HepG2 (cell line): ENCODE measurements at regions not wholly inside any gene's neighbourhood (a gene's known extent, or its start where the extent isn't known, plus 50 kb on each side); places are given as distances from the start of the nearest gene placed in this dataset.

Experiments used
- ATAC-seq: fragments of 200-7000 bp; cut with Tn5 transposase; 3 replicates; pipeline ENCODE4 v1.9.1; 2020; ENCODE audit warnings: mild to moderate bottlenecking, moderate library complexity
- BruUV-seq: library from RNA; stranded (reverse); fragments of 400-500 nt; replicated peaks from 2 replicates; lab custom pipeline; 2021; lab: Mats Ljungman, UMichigan
- CTCF ChIA-PET: fragments of 300-600 bp; formaldehyde crosslinking; extraction: SDS; loops from one replicate; lab custom pipeline; 2021; ENCODE audit warnings: low total read pairs, inconsistent platforms, low intra/inter-chr PET ratio; lab: Yijun Ruan, JAX
- POLR2A ChIA-PET: fragments of 350-600 bp; sonication (Branson Sonifier 250); formaldehyde crosslinking; loops from one replicate; lab custom pipeline; 2020; ENCODE audit warnings: antibody characterized with exemption, inconsistent platforms; lab: Yijun Ruan, JAX
- DNase-seq: peaks from one replicate; pipeline ENCODE4 v3.0.0-alpha.2; 2015; ENCODE audit warnings: low spot score
- FAIRE-seq: peaks from 3 replicates; lab custom pipeline; 2011; peaks lifted over from hg19 to GRCh38; lab: Jason Lieb, UNC
- H2AFZ ChIP-seq: one replicate; pipeline ENCODE4 v1.6.1; 2011; ENCODE audit warnings: low read length, inconsistent platforms
- H3K27ac ChIP-seq: fragments of 300-600 bp; 3 replicates; pipeline ENCODE4 v1.8.0; 2011; ENCODE audit warnings: mixed run types, mild to moderate bottlenecking, mixed read lengths, low read length, inconsistent platforms; ENCODE audit not compliant: insufficient read depth; ENCODE audit errors: extremely low read length
- H3K27me3 ChIP-seq, 2 experiments: fragments of 200-600 bp in 1 of 2; 2 replicates in 1 of 2; 3 replicates in 1 of 2; pipeline versions ENCODE4 v1.6.0 to v1.8.0; 2011; ENCODE audit warnings: low read length in 2 of 2, mild to moderate bottlenecking in 2 of 2, moderate library complexity in 2 of 2, inconsistent platforms in 1 of 2; ENCODE audit not compliant: insufficient read depth in 2 of 2, control insufficient read depth in 1 of 2
- H3K36me3 ChIP-seq, 2 experiments: fragments of 200-600 bp in 1 of 2; replicated peaks in 1 of 2; 2 replicates in 1 of 2; 3 replicates in 1 of 2; pipeline versions ENCODE4 v1.5.1 to v1.8.0; 2011; ENCODE audit warnings: low read length in 2 of 2, inconsistent platforms in 1 of 2; ENCODE audit not compliant: insufficient read depth in 2 of 2, control insufficient read depth in 1 of 2
- H3K4me1 ChIP-seq: 2 replicates; pipeline ENCODE4 v1.5.1; 2012; ENCODE audit warnings: low read length, inconsistent platforms; ENCODE audit not compliant: insufficient read depth
- H3K4me2 ChIP-seq: 2 replicates; pipeline ENCODE4 v1.6.0; 2011; ENCODE audit warnings: low read depth, low read length, inconsistent platforms
- H3K4me3 ChIP-seq, 3 experiments: fragments of 200-600 bp in 1 of 3; sonication (generic), shearing (Covaris generic) in 1 of 3; replicated peaks in 1 of 3; 2 replicates each; pipeline ENCODE4 v1.5.1; 2011 to 2016; ENCODE audit warnings: low read length in 3 of 3, inconsistent platforms in 2 of 3, low read depth in 2 of 3, mild to moderate bottlenecking in 2 of 3, control low read depth in 1 of 3, mixed read lengths in 1 of 3; ENCODE audit not compliant: insufficient read depth in 1 of 3
- H3K79me2 ChIP-seq: one replicate; pipeline ENCODE4 v1.6.1; 2011; ENCODE audit warnings: low read length, inconsistent platforms; ENCODE audit not compliant: insufficient read depth
- H3K9ac ChIP-seq: 2 replicates; pipeline ENCODE4 v1.6.0; 2011; ENCODE audit warnings: mild to moderate bottlenecking, low read depth, low read length, inconsistent platforms; ENCODE audit not compliant: insufficient read depth
- H3K9me3 ChIP-seq: 2 replicates; pipeline ENCODE4 v1.5.1; 2012; ENCODE audit warnings: mild to moderate bottlenecking, low read length
- H4K20me1 ChIP-seq: 2 replicates; pipeline ENCODE4 v1.6.0; 2011; ENCODE audit warnings: inconsistent platforms, mild to moderate bottlenecking, low read length, moderate library complexity; ENCODE audit not compliant: insufficient read depth
- CC2D1A ChIP-seq: sonication (generic); formaldehyde crosslinking; IDR thresholded peaks from 2 replicates; pipeline ENCODE4 v1.8.1; 2023; ENCODE audit warnings: mild to moderate bottlenecking, missing genetic modification reagents
- NFE2 ChIP-seq: sonication (generic); formaldehyde crosslinking; IDR thresholded peaks from 2 replicates; pipeline ENCODE4 v1.4.0; 2020; ENCODE audit warnings: missing genetic modification reagents
- PHB2 ChIP-seq: fragments of 450-650 bp; IDR thresholded peaks from 2 replicates; pipeline ENCODE4 v1.6.1; 2018; ENCODE audit not compliant: partially characterized antibody
- RXRB ChIP-seq: IDR thresholded peaks from 2 replicates; pipeline ENCODE4 v1.6.1; 2016; ENCODE audit warnings: borderline replicate concordance, missing genetic modification reagents, missing compliant biosample characterization
- SCMH1 ChIP-seq: sonication (generic); formaldehyde crosslinking; IDR thresholded peaks from 2 replicates; pipeline ENCODE4 v1.9.0; 2021; ENCODE audit warnings: missing genetic modification reagents, mild to moderate bottlenecking, borderline replicate concordance
- TMF1 ChIP-seq: sonication (generic); formaldehyde crosslinking; IDR thresholded peaks from 2 replicates; pipeline ENCODE4 v1.8.1; 2022; ENCODE audit warnings: low read depth, missing genetic modification reagents
- ZMYM3 ChIP-seq: sonication (generic); formaldehyde crosslinking; IDR thresholded peaks from 2 replicates; pipeline ENCODE4 v1.5.1; 2020; ENCODE audit warnings: mild to moderate bottlenecking, missing genetic modification reagents
- ZNF354B ChIP-seq: sonication (generic); formaldehyde crosslinking; IDR thresholded peaks from 2 replicates; pipeline ENCODE4 v1.8.0; 2022; ENCODE audit warnings: mild to moderate bottlenecking, missing genetic modification reagents
- ZSCAN30 ChIP-seq: sonication (generic); formaldehyde crosslinking; IDR thresholded peaks from 2 replicates; pipeline ENCODE4 v1.5.0; 2020; ENCODE audit warnings: mild to moderate bottlenecking, missing genetic modification reagents
- WGBS: methylation state at CpG from one replicate; pipeline ENCODE4 v1.1.6; 2017; ENCODE audit warnings: low lambda C conversion rate; 5-methylcytosine and 5-hydroxymethylcytosine counted together
- in situ Hi-C: cut with HindIII; loops from 2 replicates; pipeline ENCODE4 v1.10.0; 2017; ENCODE audit warnings: low pct_unique_long_range_greater_than_20kb; ENCODE audit not compliant: extremely low pct_ligation_motif_present
- intact Hi-C: fragments of 100-400 bp; cut with micrococcal nuclease; formaldehyde crosslinking; loops from one replicate; pipeline ENCODE4 v1.10.0; 2022; ENCODE audit not compliant: unreplicated experiment
- TF ChIP-seq, protein P1 (sequence below): sonication (generic); formaldehyde crosslinking; IDR thresholded peaks from 2 replicates; pipeline ENCODE4 v1.4.0; 2020; ENCODE audit warnings: mild to moderate bottlenecking, missing genetic modification reagents
- TF ChIP-seq, protein P2 (sequence below): sonication (generic); formaldehyde crosslinking; IDR thresholded peaks from 2 replicates; pipeline ENCODE4 v1.4.0; 2020; ENCODE audit warnings: missing genetic modification reagents
- TF ChIP-seq, protein P3 (sequence below): sonication (generic); formaldehyde crosslinking; IDR thresholded peaks from 2 replicates; pipeline ENCODE4 v1.4.0; 2020; ENCODE audit warnings: missing genetic modification reagents, borderline replicate concordance

DNA sequence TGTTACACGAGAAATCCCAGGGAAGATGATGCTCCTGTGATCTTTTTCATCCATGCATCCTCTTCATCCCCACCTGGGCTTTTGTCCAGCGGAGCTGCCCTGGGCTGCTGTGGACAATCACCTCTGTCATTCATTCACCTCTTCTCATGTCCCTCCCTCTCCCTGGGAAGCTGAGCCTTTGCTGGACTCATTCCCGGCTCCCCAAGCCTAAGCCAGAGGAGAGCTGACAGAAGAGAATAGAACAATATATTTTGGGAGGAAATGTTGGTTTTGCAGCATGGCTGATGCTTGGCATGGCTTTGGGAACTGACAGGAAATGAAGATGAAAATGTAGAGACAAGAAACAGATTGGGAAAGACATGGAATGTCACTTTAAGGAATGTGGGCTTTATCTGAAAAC, 177.4 kb downstream of the DICER1 start:
- no peak overlapping the region for H3K27ac ChIP-seq
- no peak overlapping the region for H3K9ac ChIP-seq
- peaks cover 0 to 11% of the 10 kb centered on the region in 2 experiments; a peak in 1 of 5 replicates for H3K27me3 ChIP-seq
- WGBS = 2% methylated on average over 3 of the region's 3 CpGs
- ChIA-PET CTCF (no interaction called here), POLR2A (no interaction called here)
- no peak for TF ChIP-seq ZSCAN30
- TF ChIP-seq TMF1 (CRISPR knock-in tag) = no peak
- no peak for TF ChIP-seq ZMYM3 (CRISPR knock-in tag)
- TF ChIP-seq SCMH1 (CRISPR knock-in tag) = no peak
- no TSS peak for BruUV-seq
- no peaks in the 10 kb centered on the region for H3K9me3 ChIP-seq
- intact Hi-C loops (no loop called here), in situ Hi-C loops (no loop called here)
- FAIRE-seq (no peak), DNase-seq (no peak), ATAC-seq (no peak)
- no peaks in the 10 kb centered on the region for H4K20me1 ChIP-seq
- H3K79me2 ChIP-seq = no peaks in the 10 kb centered on the region
- H3K4me2 ChIP-seq = no peak overlapping the region
- H3K4me1 ChIP-seq = no peaks in the 10 kb centered on the region
- no peak overlapping the region for H3K4me3 ChIP-seq
- H2AFZ ChIP-seq = no peak overlapping the region
- H3K36me3 ChIP-seq = no peaks in the 10 kb centered on the region

DNA sequence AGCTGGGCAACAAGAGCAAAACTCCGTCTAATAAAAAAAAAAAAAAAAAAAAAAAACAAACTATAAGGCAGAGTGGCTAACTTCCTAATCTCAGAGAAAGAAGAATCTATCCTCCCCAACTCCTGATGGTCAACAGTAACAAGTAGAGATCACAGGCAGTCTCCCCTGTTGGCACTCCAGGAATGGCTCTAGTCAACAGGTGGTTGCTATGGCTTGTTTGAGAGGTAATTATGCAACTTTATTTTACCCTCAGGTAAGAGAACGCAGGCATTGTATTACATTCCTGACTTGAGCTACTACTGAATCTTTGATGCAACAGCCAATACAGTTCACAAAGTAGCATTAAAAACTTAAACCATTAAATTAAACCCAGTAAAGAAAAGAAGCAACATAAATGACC, 180.3 kb downstream of the DICER1 start:
- no peak overlapping the region for H3K4me2 ChIP-seq
- no peak for FAIRE-seq
- H4K20me1 ChIP-seq = no peaks in the 10 kb centered on the region
- no peaks in the 10 kb centered on the region for H3K79me2 ChIP-seq
- no peak overlapping the region for H2AFZ ChIP-seq
- 3% methylated on average over 2 of the region's 2 CpGs for WGBS
- H3K4me1 ChIP-seq = no peaks in the 10 kb centered on the region
- in situ Hi-C loops (no loop called here), intact Hi-C loops (no loop called here)
- BruUV-seq = no TSS peak
- POLR2A ChIA-PET = no interaction called here
- no peak overlapping the region for H3K9ac ChIP-seq
- H3K9me3 ChIP-seq = no peaks in the 10 kb centered on the region
- no peak overlapping the region for H3K27ac ChIP-seq
- DNase-seq = no peak
- H3K27me3 ChIP-seq = peaks cover 0 to 13% of the 10 kb centered on the region in 2 experiments; a peak in 1 of 5 replicates
- CTCF ChIA-PET = no interaction called here
- H3K4me3 ChIP-seq = no peak overlapping the region
- no peak for ATAC-seq
- no peaks in the 10 kb centered on the region for H3K36me3 ChIP-seq
- TF ChIP-seq, protein P1, sequence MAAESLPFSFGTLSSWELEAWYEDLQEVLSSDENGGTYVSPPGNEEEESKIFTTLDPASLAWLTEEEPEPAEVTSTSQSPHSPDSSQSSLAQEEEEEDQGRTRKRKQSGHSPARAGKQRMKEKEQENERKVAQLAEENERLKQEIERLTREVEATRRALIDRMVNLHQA (CRISPR knock-in tag) = no peak
- TF ChIP-seq, protein P2, sequence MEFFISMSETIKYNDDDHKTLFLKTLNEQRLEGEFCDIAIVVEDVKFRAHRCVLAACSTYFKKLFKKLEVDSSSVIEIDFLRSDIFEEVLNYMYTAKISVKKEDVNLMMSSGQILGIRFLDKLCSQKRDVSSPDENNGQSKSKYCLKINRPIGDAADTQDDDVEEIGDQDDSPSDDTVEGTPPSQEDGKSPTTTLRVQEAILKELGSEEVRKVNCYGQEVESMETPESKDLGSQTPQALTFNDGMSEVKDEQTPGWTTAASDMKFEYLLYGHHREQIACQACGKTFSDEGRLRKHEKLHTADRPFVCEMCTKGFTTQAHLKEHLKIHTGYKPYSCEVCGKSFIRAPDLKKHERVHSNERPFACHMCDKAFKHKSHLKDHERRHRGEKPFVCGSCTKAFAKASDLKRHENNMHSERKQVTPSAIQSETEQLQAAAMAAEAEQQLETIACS (CRISPR knock-in tag) = no peak
- TF ChIP-seq, protein P3, sequence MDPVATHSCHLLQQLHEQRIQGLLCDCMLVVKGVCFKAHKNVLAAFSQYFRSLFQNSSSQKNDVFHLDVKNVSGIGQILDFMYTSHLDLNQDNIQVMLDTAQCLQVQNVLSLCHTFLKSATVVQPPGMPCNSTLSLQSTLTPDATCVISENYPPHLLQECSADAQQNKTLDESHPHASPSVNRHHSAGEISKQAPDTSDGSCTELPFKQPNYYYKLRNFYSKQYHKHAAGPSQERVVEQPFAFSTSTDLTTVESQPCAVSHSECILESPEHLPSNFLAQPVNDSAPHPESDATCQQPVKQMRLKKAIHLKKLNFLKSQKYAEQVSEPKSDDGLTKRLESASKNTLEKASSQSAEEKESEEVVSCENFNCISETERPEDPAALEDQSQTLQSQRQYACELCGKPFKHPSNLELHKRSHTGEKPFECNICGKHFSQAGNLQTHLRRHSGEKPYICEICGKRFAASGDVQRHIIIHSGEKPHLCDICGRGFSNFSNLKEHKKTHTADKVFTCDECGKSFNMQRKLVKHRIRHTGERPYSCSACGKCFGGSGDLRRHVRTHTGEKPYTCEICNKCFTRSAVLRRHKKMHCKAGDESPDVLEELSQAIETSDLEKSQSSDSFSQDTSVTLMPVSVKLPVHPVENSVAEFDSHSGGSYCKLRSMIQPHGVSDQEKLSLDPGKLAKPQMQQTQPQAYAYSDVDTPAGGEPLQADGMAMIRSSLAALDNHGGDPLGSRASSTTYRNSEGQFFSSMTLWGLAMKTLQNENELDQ (CRISPR knock-in tag) = no peak
- no peak for TF ChIP-seq CC2D1A (CRISPR knock-in tag)
- TF ChIP-seq RXRB (CRISPR knock-in tag) = no peak
- TF ChIP-seq NFE2 (CRISPR knock-in tag) = no peak
- TF ChIP-seq PHB2 = no peak
- no peak for TF ChIP-seq ZNF354B (CRISPR knock-in tag)
